Middle frontal gyrus (tissue), 1 donor: ENCODE measurements at regions not wholly inside any gene's neighbourhood (a gene's known extent, or its start where the extent isn't known, plus 50 kb on each side); places are given as distances from the start of the nearest gene placed in this dataset.

Source experiments
- DNase-seq: peaks from one replicate; pipeline ENCODE4 v3.0.0-alpha.2; 2015; ENCODE audit warnings: low spot score; ENCODE audit errors: extremely low spot score

- no peak for DNase-seq
Measured at GRCh38 chr18:30929718-30930117, 112.8 kb downstream of the DSC3 start.

- no peak for DNase-seq
Measured at GRCh38 chr18:30929065-30929464, 113.5 kb downstream of the DSC3 start.

- DNase-seq: no peak
Measured at GRCh38 chr18:30927517-30928075, 114.9 kb downstream of the DSC3 start.

GRCh38 chr18:30927042-30927441 is 115.5 kb downstream of the DSC3 start:
- no peak for DNase-seq

GRCh38 chr18:30925795-30926194 is 116.7 kb downstream of the DSC3 start:
- DNase-seq: no peak

GRCh38 chr18:30920757-30921156 is 121.8 kb downstream of the DSC3 start:
- no peak for DNase-seq

GRCh38 chr18:30920351-30920750 is 122.2 kb downstream of the DSC3 start:
- DNase-seq: no peak

GRCh38 chr18:30917651-30918050 is 124.9 kb downstream of the DSC3 start:
- DNase-seq: no peak

- DNase-seq: no peak
Measured at GRCh38 chr18:30915336-30915988, 127.1 kb downstream of the DSC3 start.

- no peak for DNase-seq
Measured at GRCh38 chr18:30908381-30908780, 134.2 kb downstream of the DSC3 start.

- no peak for DNase-seq
Measured at GRCh38 chr18:30903566-30903965, 139.0 kb downstream of the DSC3 start.

GRCh38 chr18:30889519-30890301 is 152.8 kb downstream of the DSC3 start:
- DNase-seq: no peak

GRCh38 chr18:30888344-30888743 is 154.2 kb downstream of the DSC3 start:
- DNase-seq: no peak

- DNase-seq: no peak
Measured at GRCh38 chr18:30886998-30887397, 155.5 kb downstream of the DSC3 start.

GRCh38 chr18:30870466-30870865 is 172.1 kb downstream of the DSC3 start:
- no peak for DNase-seq

- DNase-seq: no peak
Measured at GRCh38 chr18:30862900-30863299, 179.6 kb downstream of the DSC3 start.

GRCh38 chr18:30860741-30861140 is 181.8 kb downstream of the DSC3 start:
- no peak for DNase-seq

- no peak for DNase-seq
Measured at GRCh38 chr18:30859036-30859435, 183.5 kb downstream of the DSC3 start.

GRCh38 chr18:30858560-30858959 is 184.0 kb downstream of the DSC3 start:
- DNase-seq: no peak

- no peak for DNase-seq
Measured at GRCh38 chr18:30855762-30856161, 186.8 kb downstream of the DSC3 start.

- DNase-seq: no peak
Measured at GRCh38 chr18:30852980-30853379, 189.6 kb downstream of the DSC3 start.

- no peak for DNase-seq
Measured at GRCh38 chr18:30852541-30852940, 190.0 kb downstream of the DSC3 start.
